ENCODE measurements at regions not wholly inside any gene's neighbourhood (a gene's known extent, or its start where the extent isn't known, plus 50 kb on each side); places are given as distances from the start of the nearest gene placed in this dataset.

DNA sequence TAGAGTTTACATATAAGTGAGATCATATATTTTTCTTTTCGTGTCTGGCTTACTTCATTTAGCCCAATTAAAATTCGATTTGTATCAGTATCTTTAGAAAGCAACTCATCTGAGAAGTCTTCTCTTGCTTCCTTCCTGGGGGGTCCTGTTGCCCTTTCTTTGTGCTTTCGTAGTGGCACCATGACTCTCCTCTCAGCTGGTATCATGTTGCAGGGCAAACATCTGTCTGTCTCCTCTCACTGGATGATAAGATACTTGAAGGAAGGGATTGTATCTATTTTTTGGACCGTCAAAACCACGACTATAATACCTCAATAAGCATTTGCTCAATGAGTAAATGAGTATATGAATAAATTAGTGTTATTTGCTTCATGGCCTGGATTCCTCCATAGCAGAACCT lies 382.5 kb upstream of the SORCS1 start:
- H3K36me3 ChIP-seq (ENCODE audit: control insufficient read depth in 1 of 2, insufficient read depth in 2 of 2, low read length in 2 of 2) = no peaks in the 10 kb centered on the region
- H3K9me3 ChIP-seq (ENCODE audit: control insufficient read depth in 1 of 2, insufficient read depth in 1 of 2, low read depth in 1 of 2, low read length in 2 of 2) = peaks cover 32 to 37% of the 10 kb centered on the region in 2 experiments; a peak in 2 of 4 replicates
- DNase-seq (ENCODE audit: low read depth, low spot score) (no peak), ATAC-seq (no peak)
- no peaks in the 10 kb centered on the region for H3K79me2 ChIP-seq (ENCODE audit: insufficient read depth, low read length)
- H3K9me2 ChIP-seq (ENCODE audit: insufficient read depth) = no peaks in the 10 kb centered on the region
- BruUV-seq (replicated peaks) = no TSS peak
- intact Hi-C loops (cut with micrococcal nuclease) = no loop called here
- H3K9ac ChIP-seq (ENCODE audit: low read length) = no peak overlapping the region
- no peak overlapping the region for H3K4me3 ChIP-seq (replicated peaks in 1 of 2; ENCODE audit: low read depth in 1 of 2, low read length in 2 of 2)
- no peaks in the 10 kb centered on the region for H3K4me1 ChIP-seq (ENCODE audit: control insufficient read depth in 1 of 2, insufficient read depth in 2 of 2, low read length in 2 of 2)
- no peak overlapping the region for H3K27ac ChIP-seq (ENCODE audit: low read depth, low read length)
- ChIA-PET RAD21 (ENCODE audit: low non-redundant PET in 1 of 2, low total read pairs in 2 of 2, uncharacterized antibody in 2 of 2, unreplicated experiment in 2 of 2) (no interaction called here), POLR2A (no interaction called here), CTCF (no interaction called here)
- H4K20me1 ChIP-seq (ENCODE audit: insufficient read depth) = no peaks in the 10 kb centered on the region
- TF ChIP-seq CBX3 (IDR thresholded peaks at IDR 0.05; ENCODE audit: low read depth) (no peak), ZFX (IDR thresholded peaks at IDR 0.05) (no peak), TCF7L2 (IDR thresholded peaks at IDR 0.05; ENCODE audit: borderline replicate concordance, extremely low read depth, insufficient read depth, insufficient read length) (no peak)
- TF ChIP-seq, protein P1, sequence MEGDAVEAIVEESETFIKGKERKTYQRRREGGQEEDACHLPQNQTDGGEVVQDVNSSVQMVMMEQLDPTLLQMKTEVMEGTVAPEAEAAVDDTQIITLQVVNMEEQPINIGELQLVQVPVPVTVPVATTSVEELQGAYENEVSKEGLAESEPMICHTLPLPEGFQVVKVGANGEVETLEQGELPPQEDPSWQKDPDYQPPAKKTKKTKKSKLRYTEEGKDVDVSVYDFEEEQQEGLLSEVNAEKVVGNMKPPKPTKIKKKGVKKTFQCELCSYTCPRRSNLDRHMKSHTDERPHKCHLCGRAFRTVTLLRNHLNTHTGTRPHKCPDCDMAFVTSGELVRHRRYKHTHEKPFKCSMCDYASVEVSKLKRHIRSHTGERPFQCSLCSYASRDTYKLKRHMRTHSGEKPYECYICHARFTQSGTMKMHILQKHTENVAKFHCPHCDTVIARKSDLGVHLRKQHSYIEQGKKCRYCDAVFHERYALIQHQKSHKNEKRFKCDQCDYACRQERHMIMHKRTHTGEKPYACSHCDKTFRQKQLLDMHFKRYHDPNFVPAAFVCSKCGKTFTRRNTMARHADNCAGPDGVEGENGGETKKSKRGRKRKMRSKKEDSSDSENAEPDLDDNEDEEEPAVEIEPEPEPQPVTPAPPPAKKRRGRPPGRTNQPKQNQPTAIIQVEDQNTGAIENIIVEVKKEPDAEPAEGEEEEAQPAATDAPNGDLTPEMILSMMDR (IDR thresholded peaks at IDR 0.05 in 2 of 3, conservative IDR thresholded peaks at IDR 0.05 in 1 of 3; ENCODE audit: borderline replicate concordance in 1 of 3, insufficient read depth in 1 of 3, low read depth in 2 of 3, low read length in 2 of 3) = no peak
- TF ChIP-seq, protein P2, sequence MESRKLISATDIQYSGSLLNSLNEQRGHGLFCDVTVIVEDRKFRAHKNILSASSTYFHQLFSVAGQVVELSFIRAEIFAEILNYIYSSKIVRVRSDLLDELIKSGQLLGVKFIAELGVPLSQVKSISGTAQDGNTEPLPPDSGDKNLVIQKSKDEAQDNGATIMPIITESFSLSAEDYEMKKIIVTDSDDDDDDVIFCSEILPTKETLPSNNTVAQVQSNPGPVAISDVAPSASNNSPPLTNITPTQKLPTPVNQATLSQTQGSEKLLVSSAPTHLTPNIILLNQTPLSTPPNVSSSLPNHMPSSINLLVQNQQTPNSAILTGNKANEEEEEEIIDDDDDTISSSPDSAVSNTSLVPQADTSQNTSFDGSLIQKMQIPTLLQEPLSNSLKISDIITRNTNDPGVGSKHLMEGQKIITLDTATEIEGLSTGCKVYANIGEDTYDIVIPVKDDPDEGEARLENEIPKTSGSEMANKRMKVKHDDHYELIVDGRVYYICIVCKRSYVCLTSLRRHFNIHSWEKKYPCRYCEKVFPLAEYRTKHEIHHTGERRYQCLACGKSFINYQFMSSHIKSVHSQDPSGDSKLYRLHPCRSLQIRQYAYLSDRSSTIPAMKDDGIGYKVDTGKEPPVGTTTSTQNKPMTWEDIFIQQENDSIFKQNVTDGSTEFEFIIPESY (IDR thresholded peaks at IDR 0.05; ENCODE audit: extremely low read depth, insufficient replicate concordance, low read length) = no peak
- H2AFZ ChIP-seq (ENCODE audit: low read depth, low read length, poor library complexity, severe bottlenecking) = no peak overlapping the region
- H3K4me2 ChIP-seq (ENCODE audit: low read length) = no peak overlapping the region
- H3K27me3 ChIP-seq (ENCODE audit: insufficient read depth, low read length) = no peaks in the 10 kb centered on the region

Measured in HCT116 (cell line).